H1 (cell line): ENCODE measurements at regions not wholly inside any gene's neighbourhood (a gene's known extent, or its start where the extent isn't known, plus 50 kb on each side); places are given as distances from the start of the nearest gene placed in this dataset.

Experiments used
- BCL11A ChIP-seq, 2 experiments: IDR thresholded peaks; one replicate each; pipeline ENCODE4 v1.6.1; 2011; ENCODE audit warnings: low read depth in 2 of 2, low read length in 2 of 2, mild to moderate bottlenecking in 2 of 2
- EZH2 ChIP-seq: fragments of 200-600 bp; sonication (generic); IDR thresholded peaks from 2 replicates; pipeline ENCODE4 v1.7.1; 2012; ENCODE audit warnings: low read depth, mild to moderate bottlenecking, moderate library complexity, low read length, inconsistent platforms; ENCODE audit not compliant: severe bottlenecking
- GABPA ChIP-seq: IDR thresholded peaks from 2 replicates; pipeline ENCODE4 v1.6.1; 2011; ENCODE audit warnings: mild to moderate bottlenecking, low read length, moderate library complexity, borderline replicate concordance; ENCODE audit not compliant: insufficient read depth
- KDM1A ChIP-seq: fragments of 200-600, 300-600 bp; sonication (generic); IDR thresholded peaks from 2 replicates; pipeline ENCODE4 v1.7.1; 2016; ENCODE audit warnings: mild to moderate bottlenecking, low read length, borderline replicate concordance
- TEAD4 ChIP-seq: IDR thresholded peaks from 2 replicates; pipeline ENCODE4 v1.6.1; 2012; ENCODE audit warnings: low read depth, low read length, inconsistent platforms, mixed read lengths
- TF ChIP-seq, protein P1 (sequence below): IDR thresholded peaks from 2 replicates; pipeline ENCODE4 v1.6.1; 2012; ENCODE audit warnings: low read length, inconsistent platforms

DNA sequence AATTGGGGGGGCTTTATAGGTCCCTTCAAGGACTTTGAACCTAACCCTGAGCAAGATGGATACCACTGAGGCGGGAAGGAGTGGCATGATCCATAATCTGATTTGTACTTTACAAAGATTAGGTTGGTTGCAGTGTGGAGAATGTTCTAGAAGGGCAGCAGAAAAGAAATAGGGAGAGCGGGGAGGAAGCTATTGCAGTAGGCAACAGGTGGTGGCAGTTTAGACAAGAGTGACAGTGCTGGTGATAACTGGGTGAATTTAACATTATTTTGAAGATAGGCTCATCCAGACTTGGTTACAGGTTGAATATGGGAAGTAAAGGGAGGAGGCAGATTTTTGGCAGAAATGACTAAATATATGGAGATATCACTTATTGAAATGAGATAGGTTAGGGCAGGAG, 179.9 kb upstream of the CADM1 start (continued):
- TF ChIP-seq, protein P1, sequence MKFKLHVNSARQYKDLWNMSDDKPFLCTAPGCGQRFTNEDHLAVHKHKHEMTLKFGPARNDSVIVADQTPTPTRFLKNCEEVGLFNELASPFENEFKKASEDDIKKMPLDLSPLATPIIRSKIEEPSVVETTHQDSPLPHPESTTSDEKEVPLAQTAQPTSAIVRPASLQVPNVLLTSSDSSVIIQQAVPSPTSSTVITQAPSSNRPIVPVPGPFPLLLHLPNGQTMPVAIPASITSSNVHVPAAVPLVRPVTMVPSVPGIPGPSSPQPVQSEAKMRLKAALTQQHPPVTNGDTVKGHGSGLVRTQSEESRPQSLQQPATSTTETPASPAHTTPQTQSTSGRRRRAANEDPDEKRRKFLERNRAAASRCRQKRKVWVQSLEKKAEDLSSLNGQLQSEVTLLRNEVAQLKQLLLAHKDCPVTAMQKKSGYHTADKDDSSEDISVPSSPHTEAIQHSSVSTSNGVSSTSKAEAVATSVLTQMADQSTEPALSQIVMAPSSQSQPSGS = no peak
- TF ChIP-seq BCL11A (IDR thresholded peaks at IDR 0.05; ENCODE audit: low read depth in 2 of 2, low read length in 2 of 2) (no peak), GABPA (no peak), KDM1A (no peak), TEAD4 (no peak), EZH2 (no peak)
